Liver (tissue), 7 donors: ENCODE measurements at regions not wholly inside any gene's neighbourhood (a gene's known extent, or its start where the extent isn't known, plus 50 kb on each side); places are given as distances from the start of the nearest gene placed in this dataset.
A peak's percentile ranks its signal among the peaks of the same experiment; 100 is the strongest.

ENCODE experiments used
- DNase-seq: peaks from one replicate; pipeline ENCODE4 v3.0.0-alpha.2; 2017; ENCODE audit warnings: low spot score
- H3K27ac ChIP-seq, 2 donors: one replicate each; pipeline ENCODE4 v1.7.0; 2013; ENCODE audit warnings: inconsistent platforms in 2 of 2, low read length in 2 of 2, control low read depth in 1 of 2, low read depth in 1 of 2, mild to moderate bottlenecking in 1 of 2
- H3K27me3 ChIP-seq, 4 donors: one replicate each; pipeline versions ENCODE4 v1.6.1 to v1.7.0; 2013; ENCODE audit warnings: low read length in 3 of 4, inconsistent platforms in 1 of 4, mild to moderate bottlenecking in 1 of 4, moderate library complexity in 1 of 4; ENCODE audit not compliant: control insufficient read depth in 4 of 4, insufficient read depth in 4 of 4
- H3K36me3 ChIP-seq, 4 donors: one replicate each; pipeline versions ENCODE4 v1.6.1 to v1.7.0; 2013; ENCODE audit warnings: low read length in 3 of 4, mild to moderate bottlenecking in 3 of 4, low read depth in 1 of 4, moderate library complexity in 1 of 4; ENCODE audit not compliant: control insufficient read depth in 4 of 4, insufficient read depth in 3 of 4
- H3K4me1 ChIP-seq, 4 donors: one replicate each; pipeline versions ENCODE4 v1.6.1 to v1.7.0; 2013; ENCODE audit warnings: low read length in 3 of 4, mild to moderate bottlenecking in 3 of 4, moderate library complexity in 1 of 4; ENCODE audit not compliant: control insufficient read depth in 4 of 4, insufficient read depth in 4 of 4
- H3K4me3 ChIP-seq, 3 donors: one replicate each; pipeline versions ENCODE4 v1.6.1 to v1.7.0; 2013; ENCODE audit warnings: low read length in 3 of 3, control low read depth in 1 of 3, low read depth in 1 of 3, mild to moderate bottlenecking in 1 of 3
- H3K9ac ChIP-seq, 2 donors: one replicate each; pipeline ENCODE4 v1.7.0; 2013; ENCODE audit warnings: low read length in 2 of 2, mild to moderate bottlenecking in 2 of 2, moderate library complexity in 2 of 2, control low read depth in 1 of 2, low read depth in 1 of 2
- H3K9me3 ChIP-seq, 4 donors: one replicate each; pipeline versions ENCODE4 v1.6.1 to v1.7.0; 2013; ENCODE audit warnings: low read length in 3 of 4; ENCODE audit not compliant: control insufficient read depth in 4 of 4
- GABPA ChIP-seq, 2 donors: IDR thresholded peaks in 1 of 2; conservative IDR thresholded peaks in 1 of 2; 2 replicates each; pipeline ENCODE4 v1.6.1; 2016; ENCODE audit warnings: antibody characterized with exemption in 2 of 2, mild to moderate bottlenecking in 1 of 2, moderate library complexity in 1 of 2
- JUND ChIP-seq, 2 donors: IDR thresholded peaks; 2 replicates each; pipeline ENCODE4 v1.6.1; 2016; ENCODE audit warnings: antibody characterized with exemption in 2 of 2
- MAX ChIP-seq: IDR thresholded peaks from 2 replicates; pipeline ENCODE4 v1.6.1; 2016; ENCODE audit warnings: antibody characterized with exemption
- NR2F2 ChIP-seq: IDR thresholded peaks from 2 replicates; pipeline ENCODE4 v1.6.1; 2016; ENCODE audit warnings: antibody characterized with exemption
- RAD21 ChIP-seq, 2 donors: IDR thresholded peaks; 2 replicates each; pipeline ENCODE4 v1.6.1; 2016; ENCODE audit warnings: antibody characterized with exemption in 2 of 2, mild to moderate bottlenecking in 2 of 2
- RXRA ChIP-seq, 2 donors: IDR thresholded peaks; 2 replicates each; pipeline ENCODE4 v1.6.1; 2017 to 2018; ENCODE audit warnings: antibody characterized with exemption in 2 of 2, mild to moderate bottlenecking in 1 of 2
- SP1 ChIP-seq: IDR thresholded peaks from 2 replicates; pipeline ENCODE4 v1.6.1; 2018; ENCODE audit warnings: antibody characterized with exemption, mild to moderate bottlenecking
- TAF1 ChIP-seq: conservative IDR thresholded peaks from 2 replicates; pipeline ENCODE4 v1.6.1; 2016; ENCODE audit warnings: antibody characterized with exemption, mild to moderate bottlenecking
- YY1 ChIP-seq: IDR thresholded peaks from 2 replicates; pipeline ENCODE4 v1.6.1; 2016; ENCODE audit warnings: antibody characterized with exemption, mild to moderate bottlenecking
- WGBS: extraction: QIAGEN DNeasy Blood & Tissue Kit; methylation state at CpG from one replicate; pipeline ENCODE4 v1.1.7; 2013; 5-methylcytosine and 5-hydroxymethylcytosine counted together
- TF ChIP-seq, protein P1 (sequence below): IDR thresholded peaks from 2 replicates; pipeline ENCODE4 v1.6.1; 2016; ENCODE audit warnings: antibody characterized with exemption
- TF ChIP-seq, protein P2 (sequence below): IDR thresholded peaks from 2 replicates; pipeline ENCODE4 v1.6.1; 2016; ENCODE audit warnings: antibody characterized with exemption
- donor health status: healthy.
- donor health status: healthy.
- donor health status: healthy.
- donor health status: healthy.

DNA sequence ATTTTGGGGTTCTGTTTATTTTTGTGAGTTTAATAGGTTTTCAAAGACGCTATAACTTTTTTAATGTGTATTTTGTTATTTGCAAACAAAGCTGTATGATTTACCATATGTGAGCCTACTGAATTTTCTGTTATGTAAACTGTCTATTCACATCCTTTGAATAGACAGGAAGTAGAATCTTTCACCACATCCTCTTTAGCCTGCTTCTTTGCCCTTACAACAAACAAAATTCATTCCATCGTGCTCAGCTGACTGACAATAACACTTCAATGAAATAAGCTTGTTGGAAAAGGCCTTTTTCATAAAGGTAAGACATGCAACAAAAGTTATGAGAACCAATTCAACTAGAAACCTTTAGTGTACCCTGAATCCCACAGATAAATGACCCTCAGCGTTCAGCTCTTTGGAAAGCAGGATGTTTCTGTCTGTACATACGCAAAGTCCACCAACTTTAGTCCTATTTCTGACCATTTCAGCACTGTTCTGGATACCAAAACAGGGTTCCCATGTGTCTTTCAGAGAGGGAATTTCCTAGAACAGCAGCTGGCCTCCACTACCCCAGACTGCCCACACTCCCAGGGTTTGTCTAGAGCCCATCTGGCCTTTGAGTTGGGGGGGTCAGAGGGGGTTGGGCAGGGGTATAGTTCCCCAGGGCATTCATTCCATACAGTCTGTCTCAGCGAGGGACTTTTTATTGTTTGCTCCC, 71.3 kb downstream of the DUSP6 start:
- Histone ChIP-seq H3K9me3 (no peaks in the 10 kb centered on the region), H3K4me3 (no peak overlapping the region), H3K27me3 (no peaks in the 10 kb centered on the region), H3K27ac (no peak overlapping the region), H3K9ac (no peak overlapping the region), H3K4me1 (peaks cover 0 to 2% (median 0%) of the 10 kb centered on the region in 4 donors), H3K36me3 (no peaks in the 10 kb centered on the region)
- no peak for DNase-seq
- TF ChIP-seq RAD21 (IDR thresholded peaks at IDR 0.05), result peak in 1 of 2 donors; percentile 17
- no peak for TF ChIP-seq SP1
- TF ChIP-seq GABPA (IDR thresholded peaks at IDR 0.05 in 1 of 2, conservative IDR thresholded peaks at IDR 0.05 in 1 of 2), result peak in 1 of 2 donors; percentile 33
- WGBS, result 66% methylated on average over 5 of the region's 5 CpGs

DNA sequence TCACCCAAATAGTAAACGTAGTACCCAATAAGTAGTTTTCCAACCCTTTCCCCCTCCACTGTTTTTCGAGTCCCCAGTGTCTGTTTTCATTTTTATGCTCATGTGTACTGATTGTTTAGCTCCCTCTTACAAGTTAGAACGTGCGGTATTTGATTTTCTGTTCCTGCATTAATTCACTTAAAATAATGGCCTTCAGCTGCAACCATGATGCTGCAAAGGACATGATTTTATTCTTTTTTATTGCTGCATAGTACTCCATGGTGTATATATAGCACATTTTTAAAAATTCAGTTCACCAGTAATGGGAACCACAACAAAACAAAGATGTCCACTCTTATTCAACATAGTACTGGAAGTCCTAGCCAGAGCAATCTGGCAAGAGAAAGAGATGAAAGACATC, 72.8 kb downstream of the DUSP6 start:
- Histone ChIP-seq H3K4me1 (peaks cover 0 to 2% (median 0%) of the 10 kb centered on the region in 4 donors), H3K36me3 (no peaks in the 10 kb centered on the region), H3K27ac (no peak overlapping the region), H3K27me3 (no peaks in the 10 kb centered on the region), H3K9ac (no peak overlapping the region), H3K4me3 (no peak overlapping the region), H3K9me3 (no peaks in the 10 kb centered on the region)
- DNase-seq, result no peak
- no peak for TF ChIP-seq MAX
- TF ChIP-seq GABPA (IDR thresholded peaks at IDR 0.05 in 1 of 2, conservative IDR thresholded peaks at IDR 0.05 in 1 of 2), result no peak
- TF ChIP-seq JUND (IDR thresholded peaks at IDR 0.05), result no peak
- TF ChIP-seq, protein P1, sequence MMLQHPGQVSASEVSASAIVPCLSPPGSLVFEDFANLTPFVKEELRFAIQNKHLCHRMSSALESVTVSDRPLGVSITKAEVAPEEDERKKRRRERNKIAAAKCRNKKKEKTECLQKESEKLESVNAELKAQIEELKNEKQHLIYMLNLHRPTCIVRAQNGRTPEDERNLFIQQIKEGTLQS, result no peak
- TF ChIP-seq TAF1, result no peak
- TF ChIP-seq RXRA (IDR thresholded peaks at IDR 0.05), result no peak
- TF ChIP-seq, protein P2, sequence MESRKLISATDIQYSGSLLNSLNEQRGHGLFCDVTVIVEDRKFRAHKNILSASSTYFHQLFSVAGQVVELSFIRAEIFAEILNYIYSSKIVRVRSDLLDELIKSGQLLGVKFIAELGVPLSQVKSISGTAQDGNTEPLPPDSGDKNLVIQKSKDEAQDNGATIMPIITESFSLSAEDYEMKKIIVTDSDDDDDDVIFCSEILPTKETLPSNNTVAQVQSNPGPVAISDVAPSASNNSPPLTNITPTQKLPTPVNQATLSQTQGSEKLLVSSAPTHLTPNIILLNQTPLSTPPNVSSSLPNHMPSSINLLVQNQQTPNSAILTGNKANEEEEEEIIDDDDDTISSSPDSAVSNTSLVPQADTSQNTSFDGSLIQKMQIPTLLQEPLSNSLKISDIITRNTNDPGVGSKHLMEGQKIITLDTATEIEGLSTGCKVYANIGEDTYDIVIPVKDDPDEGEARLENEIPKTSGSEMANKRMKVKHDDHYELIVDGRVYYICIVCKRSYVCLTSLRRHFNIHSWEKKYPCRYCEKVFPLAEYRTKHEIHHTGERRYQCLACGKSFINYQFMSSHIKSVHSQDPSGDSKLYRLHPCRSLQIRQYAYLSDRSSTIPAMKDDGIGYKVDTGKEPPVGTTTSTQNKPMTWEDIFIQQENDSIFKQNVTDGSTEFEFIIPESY, result no peak
- WGBS, result 86% methylated on average over 4 of the region's 4 CpGs

GRCh38 chr12:89278862-89279261, 73.4 kb downstream of the DUSP6 start:
- no peak overlapping the region for H3K4me3 ChIP-seq
- 76% methylated on average over 6 of the region's 6 CpGs for WGBS
- no peaks in the 10 kb centered on the region for H3K9me3 ChIP-seq
- H3K9ac ChIP-seq, result no peak overlapping the region
- DNase-seq, result no peak
- H3K4me1 ChIP-seq, result peaks cover 0 to 2% (median under 1%) of the 10 kb centered on the region in 4 donors
- no peak for TF ChIP-seq RAD21 (IDR thresholded peaks at IDR 0.05)
- TF ChIP-seq NR2F2, result peak; percentile 20
- no peak for TF ChIP-seq RXRA (IDR thresholded peaks at IDR 0.05)
- TF ChIP-seq YY1, result no peak
- TF ChIP-seq MAX, result no peak
- H3K27ac ChIP-seq, result no peak overlapping the region
- no peaks in the 10 kb centered on the region for H3K27me3 ChIP-seq
- H3K36me3 ChIP-seq, result no peaks in the 10 kb centered on the region
